OCI-LY3 (cell line): ENCODE measurements at regions not wholly inside any gene's neighbourhood (a gene's known extent, or its start where the extent isn't known, plus 50 kb on each side); places are given as distances from the start of the nearest gene placed in this dataset.

Source experiments
- CTCF ChIP-seq: fragments of 200-600, 300-600 bp; sonication (generic); IDR thresholded peaks from 2 replicates; pipeline ENCODE4 v1.5.1; 2014; ENCODE audit warnings: antibody characterized with exemption, low read length, low read depth
- EZH2phosphoT487 ChIP-seq: fragments of 200-600 bp; shearing (Covaris generic); IDR thresholded peaks from 2 replicates; pipeline ENCODE4 v1.6.1; 2018; ENCODE audit warnings: antibody characterized with exemption, mixed run types, low read depth

DNA sequence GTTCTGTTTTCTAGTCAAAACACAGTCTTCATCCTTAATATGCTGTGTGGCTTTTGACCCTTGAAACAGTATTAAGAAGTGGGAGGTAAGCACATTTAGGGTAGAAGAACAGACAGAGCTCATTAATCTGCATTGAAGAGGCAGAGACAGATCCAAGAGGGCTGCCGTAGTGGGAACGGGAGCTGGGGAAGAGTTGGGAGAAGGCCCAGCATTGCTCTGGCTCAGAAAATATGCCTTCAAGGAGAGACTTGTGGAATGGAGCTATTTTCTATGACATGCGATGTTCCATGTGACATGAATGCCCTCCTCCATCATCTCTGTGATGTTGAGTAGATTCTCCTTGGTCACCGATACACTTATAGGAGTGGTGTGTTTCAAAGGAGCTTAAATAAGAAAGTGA, 273.3 kb upstream of the BOD1L1 start:
- no peak for TF ChIP-seq EZH2phosphoT487
- TF ChIP-seq CTCF = no peak
